IMR-90 (cell line): ENCODE measurements at regions not wholly inside any gene's neighbourhood (a gene's known extent, or its start where the extent isn't known, plus 50 kb on each side); places are given as distances from the start of the nearest gene placed in this dataset.

ENCODE experiments used
- BHLHE40 ChIP-seq: fragments of 150-350 bp; IDR thresholded peaks from 2 replicates; pipeline ENCODE4 v1.6.1; 2016; ENCODE audit warnings: mild to moderate bottlenecking, low read depth, low read length
- CEBPB ChIP-seq: IDR thresholded peaks from 2 replicates; pipeline ENCODE4 v1.6.1; 2012; ENCODE audit warnings: low read depth, low read length, improper control_type of control experiment
- CHD1 ChIP-seq: IDR thresholded peaks from 2 replicates; pipeline ENCODE4 v1.6.1; 2012; ENCODE audit warnings: low read depth, low read length, improper control_type of control experiment
- FOS ChIP-seq: fragments of 150-350 bp; IDR thresholded peaks from 2 replicates; pipeline ENCODE4 v1.6.1; 2016; ENCODE audit warnings: low read depth, low read length
- MXI1 ChIP-seq: IDR thresholded peaks from 2 replicates; pipeline ENCODE4 v1.6.1; 2012; ENCODE audit warnings: low read depth, mild to moderate bottlenecking, low read length, moderate library complexity, borderline replicate concordance
- POLR2A ChIP-seq: IDR thresholded peaks from 2 replicates; pipeline ENCODE4 v1.6.1; 2012; ENCODE audit warnings: mild to moderate bottlenecking, low read depth, low read length
- RAD21 ChIP-seq: IDR thresholded peaks from 2 replicates; pipeline ENCODE4 v1.6.1; 2012; ENCODE audit warnings: low read length, improper control_type of control experiment
- RFX5 ChIP-seq: IDR thresholded peaks from 2 replicates; pipeline ENCODE4 v1.8.0; 2012; ENCODE audit warnings: low read depth, mild to moderate bottlenecking, low read length, moderate library complexity
- TF ChIP-seq, protein P1 (sequence below): conservative IDR thresholded peaks from 2 replicates; pipeline ENCODE4 v1.5.1; 2012; ENCODE audit warnings: mild to moderate bottlenecking, low read depth, low read length, improper control_type of control experiment
- TF ChIP-seq, protein P2 (sequence below): fragments of 150-350 bp; IDR thresholded peaks from 2 replicates; pipeline ENCODE4 v1.6.1; 2016; ENCODE audit warnings: low read depth, mild to moderate bottlenecking, low read length, moderate library complexity, borderline replicate concordance

DNA sequence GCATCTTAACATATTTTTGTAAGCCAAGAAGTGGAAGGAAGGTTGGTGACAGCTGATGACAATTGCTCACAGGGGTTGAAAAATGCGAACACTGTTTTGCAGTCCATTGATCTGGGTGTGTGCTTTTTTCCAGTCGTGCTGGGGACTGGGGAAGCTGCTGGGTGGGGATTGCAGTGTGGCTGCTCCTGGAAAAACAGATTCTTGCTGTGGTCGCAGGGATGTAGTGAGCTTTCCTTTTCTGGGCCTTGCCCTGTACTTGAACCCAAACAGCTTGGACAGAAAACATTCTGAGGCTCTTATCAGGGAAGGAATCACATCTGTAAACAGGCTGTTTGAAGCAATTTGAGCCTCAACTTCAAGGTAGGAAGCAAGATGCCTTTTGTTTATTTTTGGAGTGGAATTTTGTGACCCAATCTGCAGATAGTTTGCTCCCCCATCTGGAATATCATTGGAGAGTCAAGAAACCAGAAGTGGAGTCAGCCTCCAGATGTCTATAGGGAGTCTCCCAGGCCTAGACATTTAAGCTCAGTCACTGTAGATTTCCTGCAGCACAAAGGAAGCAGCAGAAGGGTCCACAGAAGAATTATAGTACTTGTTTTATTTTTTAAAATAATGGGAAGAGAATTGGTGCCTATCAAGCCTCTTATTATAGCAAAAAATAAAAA lies 279.2 kb upstream of the FERMT1 start:
- TF ChIP-seq MXI1 (no peak), POLR2A (no peak), RFX5 (no peak), CHD1 (no peak), CEBPB (no peak), FOS (no peak), BHLHE40 (no peak), RAD21 (no peak)
- TF ChIP-seq, protein P1, sequence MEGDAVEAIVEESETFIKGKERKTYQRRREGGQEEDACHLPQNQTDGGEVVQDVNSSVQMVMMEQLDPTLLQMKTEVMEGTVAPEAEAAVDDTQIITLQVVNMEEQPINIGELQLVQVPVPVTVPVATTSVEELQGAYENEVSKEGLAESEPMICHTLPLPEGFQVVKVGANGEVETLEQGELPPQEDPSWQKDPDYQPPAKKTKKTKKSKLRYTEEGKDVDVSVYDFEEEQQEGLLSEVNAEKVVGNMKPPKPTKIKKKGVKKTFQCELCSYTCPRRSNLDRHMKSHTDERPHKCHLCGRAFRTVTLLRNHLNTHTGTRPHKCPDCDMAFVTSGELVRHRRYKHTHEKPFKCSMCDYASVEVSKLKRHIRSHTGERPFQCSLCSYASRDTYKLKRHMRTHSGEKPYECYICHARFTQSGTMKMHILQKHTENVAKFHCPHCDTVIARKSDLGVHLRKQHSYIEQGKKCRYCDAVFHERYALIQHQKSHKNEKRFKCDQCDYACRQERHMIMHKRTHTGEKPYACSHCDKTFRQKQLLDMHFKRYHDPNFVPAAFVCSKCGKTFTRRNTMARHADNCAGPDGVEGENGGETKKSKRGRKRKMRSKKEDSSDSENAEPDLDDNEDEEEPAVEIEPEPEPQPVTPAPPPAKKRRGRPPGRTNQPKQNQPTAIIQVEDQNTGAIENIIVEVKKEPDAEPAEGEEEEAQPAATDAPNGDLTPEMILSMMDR, result no peak
- TF ChIP-seq, protein P2, sequence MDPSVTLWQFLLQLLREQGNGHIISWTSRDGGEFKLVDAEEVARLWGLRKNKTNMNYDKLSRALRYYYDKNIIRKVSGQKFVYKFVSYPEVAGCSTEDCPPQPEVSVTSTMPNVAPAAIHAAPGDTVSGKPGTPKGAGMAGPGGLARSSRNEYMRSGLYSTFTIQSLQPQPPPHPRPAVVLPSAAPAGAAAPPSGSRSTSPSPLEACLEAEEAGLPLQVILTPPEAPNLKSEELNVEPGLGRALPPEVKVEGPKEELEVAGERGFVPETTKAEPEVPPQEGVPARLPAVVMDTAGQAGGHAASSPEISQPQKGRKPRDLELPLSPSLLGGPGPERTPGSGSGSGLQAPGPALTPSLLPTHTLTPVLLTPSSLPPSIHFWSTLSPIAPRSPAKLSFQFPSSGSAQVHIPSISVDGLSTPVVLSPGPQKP, result no peak
